NB4 (cell line): ENCODE measurements at regions not wholly inside any gene's neighbourhood (a gene's known extent, or its start where the extent isn't known, plus 50 kb on each side); places are given as distances from the start of the nearest gene placed in this dataset.

ENCODE experiments used
- MYC ChIP-seq: IDR thresholded peaks from 2 replicates; pipeline ENCODE4 v1.6.1; 2011; ENCODE audit warnings: low read depth, low read length
- POLR2A ChIP-seq: IDR thresholded peaks from 2 replicates; pipeline ENCODE4 v1.6.1; 2011; ENCODE audit warnings: mild to moderate bottlenecking; ENCODE audit not compliant: insufficient read length; ENCODE audit errors: extremely low read depth
- TF ChIP-seq, protein P1 (sequence below): IDR thresholded peaks from one replicate; pipeline ENCODE4 v1.5.1; 2012; ENCODE audit warnings: low read depth, low read length
- TF ChIP-seq, protein P2 (sequence below): IDR thresholded peaks from 2 replicates; pipeline ENCODE4 v1.6.1; 2011; ENCODE audit warnings: low read depth, low read length

GRCh38 chr14:58872061-58872460, 234.3 kb downstream of the DACT1 start:
- TF ChIP-seq, protein P1, sequence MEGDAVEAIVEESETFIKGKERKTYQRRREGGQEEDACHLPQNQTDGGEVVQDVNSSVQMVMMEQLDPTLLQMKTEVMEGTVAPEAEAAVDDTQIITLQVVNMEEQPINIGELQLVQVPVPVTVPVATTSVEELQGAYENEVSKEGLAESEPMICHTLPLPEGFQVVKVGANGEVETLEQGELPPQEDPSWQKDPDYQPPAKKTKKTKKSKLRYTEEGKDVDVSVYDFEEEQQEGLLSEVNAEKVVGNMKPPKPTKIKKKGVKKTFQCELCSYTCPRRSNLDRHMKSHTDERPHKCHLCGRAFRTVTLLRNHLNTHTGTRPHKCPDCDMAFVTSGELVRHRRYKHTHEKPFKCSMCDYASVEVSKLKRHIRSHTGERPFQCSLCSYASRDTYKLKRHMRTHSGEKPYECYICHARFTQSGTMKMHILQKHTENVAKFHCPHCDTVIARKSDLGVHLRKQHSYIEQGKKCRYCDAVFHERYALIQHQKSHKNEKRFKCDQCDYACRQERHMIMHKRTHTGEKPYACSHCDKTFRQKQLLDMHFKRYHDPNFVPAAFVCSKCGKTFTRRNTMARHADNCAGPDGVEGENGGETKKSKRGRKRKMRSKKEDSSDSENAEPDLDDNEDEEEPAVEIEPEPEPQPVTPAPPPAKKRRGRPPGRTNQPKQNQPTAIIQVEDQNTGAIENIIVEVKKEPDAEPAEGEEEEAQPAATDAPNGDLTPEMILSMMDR: no peak
- TF ChIP-seq, protein P2, sequence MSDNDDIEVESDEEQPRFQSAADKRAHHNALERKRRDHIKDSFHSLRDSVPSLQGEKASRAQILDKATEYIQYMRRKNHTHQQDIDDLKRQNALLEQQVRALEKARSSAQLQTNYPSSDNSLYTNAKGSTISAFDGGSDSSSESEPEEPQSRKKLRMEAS: no peak
- TF ChIP-seq POLR2A (no peak), MYC (no peak)
